ENCODE measurements at regions not wholly inside any gene's neighbourhood (a gene's known extent, or its start where the extent isn't known, plus 50 kb on each side); places are given as distances from the start of the nearest gene placed in this dataset.

DNA sequence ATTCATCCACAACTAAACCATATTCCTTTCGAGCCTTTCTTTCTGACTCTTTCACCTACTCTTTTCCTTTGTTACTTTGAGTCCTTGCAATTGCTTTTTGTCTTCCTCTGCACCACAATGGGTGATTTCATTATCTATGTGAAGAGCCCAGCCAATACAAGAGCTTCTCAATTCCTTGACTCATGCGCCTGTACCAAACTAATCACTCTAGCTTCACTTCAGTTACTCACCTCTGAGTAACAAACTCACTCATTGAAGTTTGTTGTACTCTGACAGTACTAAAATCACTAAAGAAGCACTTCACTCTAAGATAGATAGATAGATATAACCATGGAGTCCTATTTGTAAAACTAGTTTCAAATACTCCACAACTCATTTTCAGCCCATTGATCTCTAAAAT is 191.7 kb upstream of the EPHA5 start:
- ChIA-PET CTCF (ENCODE audit: unreplicated experiment) (no interaction called here), POLR2A (no interaction called here)
- no peak overlapping the region for H3K4me2 ChIP-seq (ENCODE audit: low read length)
- no TSS peak for BruUV-seq (replicated peaks)
- no peaks in the 10 kb centered on the region for H3K9me3 ChIP-seq (ENCODE audit: low read length)
- no peaks in the 10 kb centered on the region for H3K36me3 ChIP-seq (ENCODE audit: insufficient read depth, low read length)
- H3K4me1 ChIP-seq (ENCODE audit: insufficient read depth, low read length, poor library complexity, severe bottlenecking) = no peaks in the 10 kb centered on the region
- no peaks in the 10 kb centered on the region for H3K79me2 ChIP-seq (ENCODE audit: insufficient read depth, low read depth, low read length)
- DNase-seq (ENCODE audit: low spot score) = no peak
- H3K9me2 ChIP-seq (ENCODE audit: insufficient read depth, low read length) = no peaks in the 10 kb centered on the region
- no peak overlapping the region for H2AFZ ChIP-seq (ENCODE audit: low read length)
- no peak overlapping the region for H3K27ac ChIP-seq (ENCODE audit: low read depth, low read length, poor library complexity, severe bottlenecking)
- H3K4me3 ChIP-seq (ENCODE audit: low read depth, low read length, poor library complexity, severe bottlenecking) = no peak overlapping the region
- TF ChIP-seq EZH2phosphoT487 (IDR thresholded peaks at IDR 0.05; ENCODE audit: borderline replicate concordance, low read depth, low read length) = no peak
- TF ChIP-seq, protein P1, sequence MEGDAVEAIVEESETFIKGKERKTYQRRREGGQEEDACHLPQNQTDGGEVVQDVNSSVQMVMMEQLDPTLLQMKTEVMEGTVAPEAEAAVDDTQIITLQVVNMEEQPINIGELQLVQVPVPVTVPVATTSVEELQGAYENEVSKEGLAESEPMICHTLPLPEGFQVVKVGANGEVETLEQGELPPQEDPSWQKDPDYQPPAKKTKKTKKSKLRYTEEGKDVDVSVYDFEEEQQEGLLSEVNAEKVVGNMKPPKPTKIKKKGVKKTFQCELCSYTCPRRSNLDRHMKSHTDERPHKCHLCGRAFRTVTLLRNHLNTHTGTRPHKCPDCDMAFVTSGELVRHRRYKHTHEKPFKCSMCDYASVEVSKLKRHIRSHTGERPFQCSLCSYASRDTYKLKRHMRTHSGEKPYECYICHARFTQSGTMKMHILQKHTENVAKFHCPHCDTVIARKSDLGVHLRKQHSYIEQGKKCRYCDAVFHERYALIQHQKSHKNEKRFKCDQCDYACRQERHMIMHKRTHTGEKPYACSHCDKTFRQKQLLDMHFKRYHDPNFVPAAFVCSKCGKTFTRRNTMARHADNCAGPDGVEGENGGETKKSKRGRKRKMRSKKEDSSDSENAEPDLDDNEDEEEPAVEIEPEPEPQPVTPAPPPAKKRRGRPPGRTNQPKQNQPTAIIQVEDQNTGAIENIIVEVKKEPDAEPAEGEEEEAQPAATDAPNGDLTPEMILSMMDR (conservative IDR thresholded peaks at IDR 0.05; ENCODE audit: low read length) = no peak
- intact Hi-C loops (cut with micrococcal nuclease; ENCODE audit: unreplicated experiment) = no loop called here
- H4K20me1 ChIP-seq (ENCODE audit: insufficient read depth, low read length) = no peaks in the 10 kb centered on the region

- POLR2A ChIA-PET = no interaction called here
- H3K9me2 ChIP-seq (ENCODE audit: insufficient read depth, low read length) = no peaks in the 10 kb centered on the region
- no peak overlapping the region for H2AFZ ChIP-seq (ENCODE audit: low read length)
- H3K79me2 ChIP-seq (ENCODE audit: insufficient read depth, low read depth, low read length) = no peaks in the 10 kb centered on the region
- DNase-seq (ENCODE audit: low spot score) = no peak
- no TSS peak for BruUV-seq (replicated peaks)
- no peak for TF ChIP-seq EZH2phosphoT487 (IDR thresholded peaks at IDR 0.05; ENCODE audit: borderline replicate concordance, low read depth, low read length)
- TF ChIP-seq, protein P1 (conservative IDR thresholded peaks at IDR 0.05; ENCODE audit: low read length) = no peak
- CTCF ChIA-PET (ENCODE audit: unreplicated experiment) = no interaction called here
- H3K4me3 ChIP-seq (ENCODE audit: low read depth, low read length, poor library complexity, severe bottlenecking) = no peak overlapping the region
- no peak overlapping the region for H3K27ac ChIP-seq (ENCODE audit: low read depth, low read length, poor library complexity, severe bottlenecking)
- H3K36me3 ChIP-seq (ENCODE audit: insufficient read depth, low read length) = no peaks in the 10 kb centered on the region
- H4K20me1 ChIP-seq (ENCODE audit: insufficient read depth, low read length) = no peaks in the 10 kb centered on the region
- no peaks in the 10 kb centered on the region for H3K4me1 ChIP-seq (ENCODE audit: insufficient read depth, low read length, poor library complexity, severe bottlenecking)
- intact Hi-C loops (cut with micrococcal nuclease; ENCODE audit: unreplicated experiment) = no loop called here
- no peaks in the 10 kb centered on the region for H3K9me3 ChIP-seq (ENCODE audit: low read length)
- H3K4me2 ChIP-seq (ENCODE audit: low read length) = no peak overlapping the region
These were observed 175.0 kb upstream of the EPHA5 start for GRCh38 chr4:65845199-65845773.

DNA sequence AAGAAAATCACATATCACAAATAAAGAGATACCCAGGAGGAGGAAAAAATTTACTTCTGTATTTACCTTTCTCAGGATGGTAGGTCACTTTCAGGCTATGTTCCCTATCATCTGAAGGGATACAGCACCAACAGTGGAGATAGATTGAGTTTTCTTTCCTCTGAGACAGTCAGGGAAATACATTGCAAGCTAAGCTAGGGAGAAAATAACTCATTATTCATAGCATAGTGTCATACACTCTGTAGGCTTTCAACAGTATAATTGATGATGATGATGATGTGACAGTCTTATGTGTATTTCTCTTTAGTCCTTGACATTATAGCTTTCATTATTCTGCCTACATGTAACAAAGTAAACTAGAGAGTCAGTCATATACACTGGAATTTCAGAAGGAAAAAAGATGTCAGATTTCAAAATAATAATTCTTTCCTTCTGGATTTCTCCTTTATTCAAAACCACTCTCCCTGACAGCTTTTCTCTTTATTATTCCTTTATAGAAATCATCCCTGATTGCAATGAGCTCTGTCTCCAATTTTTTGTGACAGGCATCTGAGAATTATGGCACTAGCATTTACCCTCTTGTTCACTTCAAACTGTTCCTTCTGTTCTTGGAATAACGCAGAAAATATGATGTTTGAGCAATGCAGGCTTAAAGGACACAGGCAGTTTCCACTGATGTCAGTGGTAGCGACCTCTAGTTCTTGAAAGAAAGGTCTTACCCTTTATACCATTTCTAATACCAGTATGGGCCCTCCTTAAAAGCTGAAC is 169.1 kb upstream of the EPHA5 start:
- no peaks in the 10 kb centered on the region for H3K9me3 ChIP-seq (ENCODE audit: low read length)
- no peaks in the 10 kb centered on the region for H3K9me2 ChIP-seq (ENCODE audit: insufficient read depth, low read length)
- CTCF ChIA-PET (ENCODE audit: unreplicated experiment) = no interaction called here
- intact Hi-C loops (cut with micrococcal nuclease; ENCODE audit: unreplicated experiment) = no loop called here
- DNase-seq (ENCODE audit: low spot score) = no peak
- no peak overlapping the region for H2AFZ ChIP-seq (ENCODE audit: low read length)
- POLR2A ChIA-PET = no interaction called here
- H4K20me1 ChIP-seq (ENCODE audit: insufficient read depth, low read length) = no peaks in the 10 kb centered on the region
- H3K4me2 ChIP-seq (ENCODE audit: low read length) = no peak overlapping the region
- H3K79me2 ChIP-seq (ENCODE audit: insufficient read depth, low read depth, low read length) = no peaks in the 10 kb centered on the region
- no TSS peak for BruUV-seq (replicated peaks)
- no peak for TF ChIP-seq EZH2phosphoT487 (IDR thresholded peaks at IDR 0.05; ENCODE audit: borderline replicate concordance, low read depth, low read length)
- TF ChIP-seq, protein P1 (conservative IDR thresholded peaks at IDR 0.05; ENCODE audit: low read length) = no peak
- H3K27ac ChIP-seq (ENCODE audit: low read depth, low read length, poor library complexity, severe bottlenecking) = no peak overlapping the region
- H3K4me3 ChIP-seq (ENCODE audit: low read depth, low read length, poor library complexity, severe bottlenecking) = no peak overlapping the region
- no peaks in the 10 kb centered on the region for H3K36me3 ChIP-seq (ENCODE audit: insufficient read depth, low read length)
- no peaks in the 10 kb centered on the region for H3K4me1 ChIP-seq (ENCODE audit: insufficient read depth, low read length, poor library complexity, severe bottlenecking)

Measured in OCI-LY7 (cell line).